Right ventricle myocardium superior (tissue), 1 donor: ENCODE measurements at regions not wholly inside any gene's neighbourhood (a gene's known extent, or its start where the extent isn't known, plus 50 kb on each side); places are given as distances from the start of the nearest gene placed in this dataset.
A peak's percentile ranks its signal among the peaks of the same experiment; 100 is the strongest.

ENCODE experiments used
- ATAC-seq: fragments of 200-7000 bp; cut with Tn5 transposase; one replicate; pipeline ENCODE4 v1.9.1; 2020; ENCODE audit warnings: mild to moderate bottlenecking; ENCODE audit not compliant: poor library complexity
- DNase-seq: peaks from one replicate; pipeline ENCODE4 v3.0.0-alpha.2; 2020
- intact Hi-C: fragments of 100-400 bp; cut with DNase I; formaldehyde crosslinking; loops from one replicate; pipeline ENCODE4 v1.11.2; 2022
- donor health status: DM: no; HTN: yes; CAD: no; lungs with severe emphysema.

DNA sequence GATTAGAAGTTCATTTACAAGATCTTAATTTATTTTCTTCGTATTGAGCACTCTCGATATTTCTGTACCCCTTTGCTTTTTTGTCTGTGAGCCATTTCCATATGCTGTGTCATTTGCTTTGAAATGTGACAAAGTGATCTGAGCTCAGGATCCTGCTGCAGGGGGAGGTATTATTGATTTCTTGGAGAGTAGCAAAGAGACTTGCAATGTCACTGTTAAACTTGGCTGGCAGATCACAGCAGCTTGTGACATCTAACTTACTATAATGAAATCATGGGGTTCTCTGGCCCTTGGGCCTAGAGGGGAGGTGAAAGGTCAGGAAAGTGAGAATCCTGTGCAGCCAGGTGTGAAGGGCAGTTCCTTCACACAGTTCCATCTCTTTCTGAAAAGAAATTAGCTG lies 923.4 kb downstream of the REEP3 start:
- no peak for ATAC-seq
- DNase-seq, result no peak
- intact Hi-C loops, result no loop called here

GRCh38 chr10:64449603-64450002 lies 928.4 kb downstream of the REEP3 start:
- intact Hi-C loops, result no loop called here
- DNase-seq (no peak), ATAC-seq (no peak)

DNA sequence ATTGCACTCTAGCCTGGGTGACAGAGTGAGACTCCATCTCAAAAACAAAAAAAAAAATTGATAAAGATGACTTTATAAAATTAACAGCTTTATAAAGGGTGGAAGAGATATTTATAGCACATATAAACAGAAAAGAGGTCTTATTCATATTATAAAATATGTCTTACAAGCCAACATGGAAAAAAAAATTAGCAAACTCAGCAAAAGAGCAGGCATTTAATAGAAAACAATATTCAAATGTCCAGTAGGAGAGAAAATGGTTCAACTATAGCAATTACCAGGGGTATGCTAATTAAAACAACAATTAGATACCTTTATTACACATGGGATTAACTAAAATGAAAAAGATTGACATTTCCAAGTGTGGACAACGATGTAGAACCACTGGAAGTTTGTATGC lies 929.1 kb downstream of the REEP3 start:
- DNase-seq (no peak), ATAC-seq (no peak)
- intact Hi-C loops, result no loop called here

DNA sequence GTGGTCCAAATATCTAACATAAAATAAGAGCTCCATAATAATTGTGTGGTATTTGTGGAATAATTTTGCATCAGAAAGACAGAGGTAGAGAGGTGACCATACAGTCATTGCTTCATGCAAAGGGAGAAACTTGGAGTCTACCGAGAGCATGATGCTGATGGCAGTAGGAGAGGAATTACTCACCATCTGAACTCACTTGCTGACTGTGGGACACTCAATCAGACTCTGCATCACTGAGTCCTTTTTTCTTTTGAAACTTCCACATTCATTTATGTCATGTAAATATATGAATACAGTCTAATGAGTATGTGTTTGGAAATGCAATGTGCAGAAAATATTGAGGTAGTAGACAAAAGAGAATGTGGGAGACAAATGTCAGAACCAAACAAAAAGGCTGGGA lies 933.8 kb downstream of the REEP3 start:
- ATAC-seq (no peak), DNase-seq (no peak)
- intact Hi-C loops, result no loop called here

DNA sequence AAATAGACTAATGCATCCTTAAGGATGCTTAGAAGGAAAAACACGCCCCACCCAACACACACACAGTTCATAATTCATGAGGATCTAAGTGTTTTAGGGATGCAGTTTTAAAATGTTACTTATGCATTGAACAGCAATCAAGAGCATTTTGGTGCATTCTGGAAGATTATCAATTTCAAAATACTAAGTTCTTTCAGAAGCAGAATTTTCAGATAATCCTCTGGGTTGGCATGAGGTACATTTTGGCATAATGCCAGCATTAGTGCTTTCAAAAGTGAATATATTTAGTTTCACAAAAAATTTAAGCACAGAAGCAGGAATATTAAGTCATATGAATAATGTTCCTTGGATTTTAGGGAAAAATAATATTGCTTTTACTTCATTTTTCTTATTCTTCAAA lies 937.1 kb downstream of the REEP3 start:
- intact Hi-C loops, result no loop called here
- ATAC-seq (no peak), DNase-seq (no peak)

DNA sequence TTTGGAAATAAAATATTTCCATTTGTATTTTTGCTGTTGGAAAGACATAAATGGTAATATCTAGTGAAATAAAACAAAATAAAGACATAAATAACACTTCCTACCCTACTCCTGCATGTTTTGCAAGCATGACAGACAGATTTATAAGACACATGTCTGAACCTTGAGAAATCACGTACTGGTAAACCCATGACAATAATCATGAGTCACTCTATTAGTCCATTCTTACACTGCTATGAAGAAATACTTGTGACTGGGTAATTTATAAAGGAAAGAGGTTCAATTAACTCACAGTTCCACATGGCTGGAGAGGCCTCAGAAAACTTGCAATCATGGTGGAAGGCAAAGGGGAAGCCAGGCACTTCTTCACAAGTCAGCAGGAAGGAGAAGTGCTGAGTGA lies 942.2 kb downstream of the REEP3 start:
- ATAC-seq, result no peak
- intact Hi-C loops, result no loop called here
- no peak for DNase-seq

DNA sequence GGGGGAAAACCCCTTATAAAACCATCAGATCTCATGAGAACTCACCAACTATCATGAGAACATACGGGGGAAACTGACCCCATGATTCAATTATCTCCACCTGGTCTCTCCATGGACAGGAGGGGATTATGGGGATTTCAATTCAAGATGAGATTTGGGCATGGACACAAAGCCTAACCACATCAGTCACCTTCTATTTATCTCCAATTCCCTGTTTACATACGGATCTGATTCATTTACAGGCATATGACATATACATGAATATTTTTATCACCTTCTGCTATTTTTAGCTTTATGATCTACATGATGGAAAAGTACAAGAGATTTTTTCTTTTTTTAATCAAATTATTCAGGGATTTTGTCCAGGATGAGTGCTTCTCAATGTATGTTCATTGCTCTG lies 944.5 kb downstream of the REEP3 start:
- intact Hi-C loops, result no loop called here
- DNase-seq (no peak), ATAC-seq (no peak)

GRCh38 chr10:64468219-64468618 lies 947.0 kb downstream of the REEP3 start:
- ATAC-seq (no peak), DNase-seq (no peak)
- intact Hi-C loops, result no loop called here

DNA sequence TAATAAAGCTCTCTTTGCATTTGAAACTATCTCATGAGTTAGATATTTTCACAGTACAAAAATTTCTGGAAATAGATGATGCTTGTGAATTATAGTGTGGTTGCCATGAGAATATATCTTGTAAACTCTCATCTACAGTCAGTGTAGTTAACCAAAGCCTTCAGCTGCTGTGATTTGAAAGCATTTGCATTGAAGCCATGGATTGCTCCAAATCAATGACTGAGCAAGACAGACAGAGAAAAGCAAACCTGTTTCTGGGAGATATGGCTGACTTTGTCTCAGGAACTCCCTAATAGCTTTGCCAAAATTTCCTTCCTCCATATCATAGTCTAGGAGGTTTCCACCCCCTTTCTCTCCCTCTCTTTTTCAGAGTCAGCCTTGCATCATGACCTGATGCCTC lies 955.3 kb downstream of the REEP3 start:
- intact Hi-C loops, result no loop called here
- DNase-seq (no peak), ATAC-seq (no peak)

GRCh38 chr10:64477791-64478190 lies 956.6 kb downstream of the REEP3 start:
- ATAC-seq (no peak), DNase-seq (no peak)
- intact Hi-C loops, result no loop called here

DNA sequence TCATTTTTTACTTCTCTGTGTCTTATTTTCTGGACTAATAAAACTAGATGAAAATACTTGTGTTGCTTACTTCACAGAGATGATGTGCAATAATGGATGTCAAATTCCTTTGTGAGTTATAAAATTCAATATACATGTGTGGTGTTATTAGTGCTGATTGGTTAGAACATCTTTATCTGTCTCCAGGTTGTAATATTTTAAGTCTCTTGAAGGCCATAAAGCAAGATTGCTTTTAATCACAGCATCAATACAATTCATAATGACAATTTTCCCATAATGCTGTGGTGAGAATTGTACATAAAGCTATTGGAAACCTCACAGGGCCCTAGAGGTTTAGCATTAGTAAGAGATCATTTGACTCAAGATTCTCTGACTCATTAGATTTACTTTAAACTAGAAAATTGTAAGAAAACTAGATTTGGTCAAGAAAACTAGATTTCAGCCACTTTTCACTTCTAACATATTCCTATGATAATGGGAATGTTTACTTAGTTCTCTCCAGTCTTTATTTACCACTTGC lies 963.7 kb downstream of the REEP3 start:
- DNase-seq, result no peak
- no peak for ATAC-seq
- intact Hi-C loops, result no loop called here

DNA sequence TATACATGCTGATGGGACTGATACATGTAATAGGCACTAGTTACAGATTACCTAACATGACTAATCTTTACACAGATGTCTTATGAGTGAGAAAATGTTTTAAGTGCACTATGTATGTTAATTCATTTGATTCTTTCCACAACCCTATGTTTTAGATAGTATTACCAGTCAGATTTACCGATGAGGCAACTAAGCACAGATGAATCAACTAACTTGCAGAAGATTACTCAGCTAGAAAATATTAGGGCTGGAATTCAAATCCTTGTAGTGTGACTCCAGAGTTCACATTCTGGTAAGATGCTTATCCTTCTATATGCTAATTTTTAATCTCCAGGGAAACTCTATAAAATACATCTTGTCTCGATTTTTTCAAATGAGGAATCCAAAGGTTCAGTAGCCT lies 964.9 kb downstream of the REEP3 start:
- intact Hi-C loops, result no loop called here
- ATAC-seq, result no peak
- no peak for DNase-seq

DNA sequence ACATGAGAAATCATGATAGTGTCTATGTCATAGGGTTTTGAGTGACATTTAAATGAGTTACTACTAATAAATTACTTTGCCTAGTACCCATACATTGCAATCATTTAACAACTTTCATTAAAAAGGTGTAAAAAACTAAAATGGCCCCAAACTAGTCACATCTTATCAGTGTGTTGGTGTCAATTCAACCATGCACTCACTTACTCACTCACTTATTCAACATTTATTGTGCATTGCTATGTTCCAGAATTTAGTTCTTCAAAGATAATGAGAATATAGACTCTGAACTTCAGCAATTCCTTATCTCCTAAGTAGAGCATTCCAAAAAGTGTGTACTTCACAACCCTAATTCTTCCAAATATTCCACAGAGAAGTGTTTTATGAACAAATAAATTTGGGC lies 965.7 kb downstream of the REEP3 start:
- DNase-seq (no peak), ATAC-seq (no peak)
- intact Hi-C loops, result no loop called here

- intact Hi-C loops, result no loop called here
- DNase-seq (no peak), ATAC-seq (no peak)
Measured at GRCh38 chr10:64494901-64495300, 973.7 kb downstream of the REEP3 start.

GRCh38 chr10:64497306-64497705 lies 976.1 kb downstream of the REEP3 start:
- DNase-seq (no peak), ATAC-seq (no peak)
- intact Hi-C loops, result no loop called here

- no peak for ATAC-seq
- intact Hi-C loops, result no loop called here
Measured at GRCh38 chr10:64501807-64502206, 980.6 kb downstream of the REEP3 start.

DNA sequence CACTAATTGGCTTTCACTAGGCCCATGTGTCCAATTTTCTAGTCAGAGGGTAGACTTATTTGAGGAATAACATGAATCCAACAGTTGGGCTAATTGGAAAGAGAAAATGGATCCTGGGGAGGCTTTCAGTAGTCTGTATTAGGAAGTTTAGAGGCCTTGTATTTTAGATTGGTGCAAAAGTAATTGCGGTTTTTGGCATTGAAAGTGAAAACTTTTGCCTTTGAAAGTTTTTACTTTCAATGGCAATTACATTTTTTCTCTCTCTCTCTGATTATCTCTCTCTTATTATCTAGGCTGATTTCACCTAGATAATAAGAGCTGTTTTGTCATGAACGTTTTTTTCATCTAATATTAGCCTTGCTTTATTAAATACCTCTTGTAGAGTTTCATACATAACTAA lies 981.7 kb downstream of the REEP3 start:
- ATAC-seq, result no peak
- intact Hi-C loops, result no loop called here

More at GRCh38 chr10:64501807-64502206, 980.6 kb downstream of the REEP3 start:
- DNase-seq, result no peak

DNA sequence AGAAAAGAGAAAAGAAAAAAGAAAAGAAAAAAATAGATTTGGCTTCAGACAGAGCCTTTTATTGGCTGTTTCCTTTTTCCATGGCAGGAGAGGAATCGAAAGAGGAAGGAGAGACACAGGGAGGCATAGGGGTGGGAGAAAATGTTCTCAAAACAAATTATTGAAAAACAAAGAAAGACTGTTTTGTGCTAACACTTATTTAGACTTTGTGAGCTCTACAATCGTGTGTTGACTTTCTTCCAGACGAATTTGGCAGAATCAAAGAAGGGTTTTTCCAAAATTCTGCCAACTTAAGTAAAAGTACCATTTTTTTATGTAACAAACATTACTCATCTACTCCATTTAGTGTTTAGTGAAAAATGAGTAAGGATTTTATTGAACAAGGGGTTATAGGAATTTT lies 982.2 kb downstream of the REEP3 start:
- ATAC-seq (peak; percentile 29), DNase-seq (no peak)
- intact Hi-C loops, result no loop called here

More for the DNA sequence above, 981.7 kb downstream of the REEP3 start:
- DNase-seq, result no peak

- intact Hi-C loops, result no loop called here
- DNase-seq (no peak), ATAC-seq (no peak)
Measured at GRCh38 chr10:64505501-64505900, 984.3 kb downstream of the REEP3 start.

- intact Hi-C loops, result no loop called here
- ATAC-seq (no peak), DNase-seq (no peak)
Measured at GRCh38 chr10:64506963-64507362, 985.8 kb downstream of the REEP3 start.

DNA sequence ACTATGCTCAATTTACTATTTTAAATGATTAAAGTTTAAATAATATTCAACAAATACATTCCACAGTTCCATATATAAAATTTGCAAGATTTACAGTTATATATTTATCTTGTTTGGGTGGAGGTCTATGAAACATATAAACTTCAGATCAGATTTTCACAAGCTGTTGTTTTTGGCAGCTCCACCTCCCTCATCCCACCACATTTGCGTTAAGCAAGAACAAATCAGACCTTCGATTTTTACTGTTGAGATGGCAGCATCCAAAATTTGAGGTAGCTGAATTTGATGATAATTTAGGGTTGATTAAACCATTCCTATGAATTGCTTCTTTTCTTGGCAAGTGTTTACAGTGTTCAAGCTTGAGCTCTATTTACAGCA lies 986.4 kb downstream of the REEP3 start:
- DNase-seq, result no peak
- ATAC-seq, result no peak
- intact Hi-C loops, result no loop called here
